NCI-H345 treated with DMSO at 0.1 percent for 48 hours (cell line): ENCODE measurements at regions not wholly inside any gene's neighbourhood (a gene's known extent, or its start where the extent isn't known, plus 50 kb on each side); places are given as distances from the start of the nearest gene placed in this dataset.

ENCODE experiments used
- DNase-seq: peaks from one replicate; lab custom pipeline; 2025; ENCODE audit not compliant: unreplicated experiment; lab: John Stamatoyannopoulos, UW

DNA sequence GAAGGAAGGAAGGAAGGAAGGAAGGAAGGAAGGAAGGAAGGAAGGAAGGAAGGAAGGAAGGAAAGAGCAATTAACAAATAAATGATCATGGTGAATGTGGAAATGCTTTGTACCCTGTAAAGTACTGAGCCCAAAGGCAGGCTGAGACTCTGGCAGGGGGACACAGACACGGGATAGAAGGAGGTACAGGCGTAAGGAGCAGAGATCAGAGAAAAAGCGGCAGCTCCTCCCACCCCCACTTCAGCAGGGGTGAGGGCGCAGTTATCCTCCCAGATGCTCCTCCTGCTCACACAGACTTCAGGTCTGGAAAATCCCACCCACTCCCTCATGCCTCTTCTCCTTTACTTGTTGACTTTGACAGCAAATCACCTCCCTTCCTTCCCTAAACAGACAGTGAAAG is 464.5 kb downstream of the MATN1 start:
- DNase-seq, result no peak

DNA sequence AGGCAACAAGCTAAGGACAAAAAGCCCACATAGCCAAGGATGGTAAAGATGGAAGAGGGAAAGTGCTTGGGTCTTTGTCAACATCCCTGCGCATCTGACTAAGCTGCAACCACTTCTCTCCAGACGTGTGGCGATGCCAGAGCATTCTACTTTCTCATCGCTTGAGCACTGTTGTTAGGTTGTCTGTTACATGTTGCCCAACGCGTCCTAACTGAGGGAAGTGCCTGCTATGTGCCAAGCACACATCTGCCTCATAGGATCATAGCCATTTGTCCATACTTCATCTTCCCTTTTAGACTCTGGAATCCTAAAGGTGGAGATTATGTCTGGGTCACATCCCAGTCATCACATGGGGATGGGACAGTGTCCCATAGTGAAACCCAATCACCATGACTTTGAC is 464.9 kb downstream of the MATN1 start:
- no peak for DNase-seq

DNA sequence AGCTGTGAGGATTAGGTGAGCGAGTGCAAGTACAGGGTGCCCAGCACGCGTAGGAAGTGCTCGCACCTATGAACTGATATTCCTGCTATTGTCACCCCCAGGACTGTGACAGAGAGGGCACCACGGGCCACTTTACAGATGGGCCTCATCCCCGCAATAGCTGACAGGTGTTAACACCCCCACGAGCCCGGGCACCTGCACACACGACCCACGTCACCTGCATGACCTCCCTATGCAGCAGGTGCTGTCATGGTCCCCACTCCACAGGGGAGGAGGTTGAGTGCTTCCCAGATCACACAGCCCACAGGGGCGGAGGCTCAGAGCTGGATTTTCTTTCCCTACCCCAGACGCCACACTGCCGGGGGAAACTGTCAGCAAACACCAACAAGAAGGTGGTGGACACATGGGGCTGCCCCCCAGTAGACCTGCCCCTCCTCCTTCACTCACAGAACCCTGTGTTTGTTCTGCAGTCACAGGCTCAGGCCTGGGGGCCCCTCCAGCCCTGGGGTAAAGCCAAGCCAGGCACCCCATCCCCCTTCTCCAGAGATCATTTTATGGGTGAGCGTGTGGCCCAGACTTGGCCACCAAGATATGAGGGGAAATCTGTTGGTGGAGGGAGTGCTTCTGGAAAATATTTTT is 465.5 kb downstream of the MATN1 start:
- no peak for DNase-seq

DNA sequence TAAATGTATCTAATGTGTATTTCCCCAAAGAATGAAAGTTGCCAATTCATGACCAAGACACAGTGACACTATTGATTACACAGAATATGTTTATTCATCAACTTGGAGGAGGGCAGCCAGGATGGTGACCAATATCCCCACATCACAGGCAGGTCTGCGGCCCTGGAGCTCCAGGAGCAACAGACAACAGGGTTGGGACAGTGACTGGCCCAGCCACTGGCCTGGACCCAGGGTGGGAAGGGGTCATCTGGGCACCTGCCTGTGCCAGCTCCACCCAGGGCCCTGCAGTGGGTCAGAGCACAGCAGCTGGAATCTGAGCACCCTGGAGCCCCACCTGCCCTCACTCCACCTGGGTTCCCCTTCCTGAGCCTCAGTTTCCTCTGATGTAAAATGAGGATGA is 466.1 kb downstream of the MATN1 start:
- no peak for DNase-seq

DNA sequence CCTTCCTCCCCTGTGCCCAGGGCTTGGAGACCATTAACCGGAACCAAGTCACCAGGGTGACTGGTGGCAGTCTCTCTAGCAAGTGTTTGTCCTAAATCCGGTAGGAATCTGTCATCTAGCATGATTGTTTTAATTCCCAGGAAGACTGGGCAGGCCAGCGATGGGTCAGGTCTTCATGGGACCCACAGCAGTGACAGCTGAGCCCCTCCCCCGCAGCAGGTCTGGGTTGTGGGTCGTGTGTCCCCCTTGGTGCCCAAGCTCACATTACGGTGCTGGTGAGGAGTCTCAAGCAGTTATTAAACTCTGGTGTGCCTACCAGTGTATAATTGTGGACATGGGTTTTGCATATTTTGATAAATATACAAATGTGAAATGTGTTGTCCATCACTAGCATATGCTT is 466.5 kb downstream of the MATN1 start:
- no peak for DNase-seq

DNA sequence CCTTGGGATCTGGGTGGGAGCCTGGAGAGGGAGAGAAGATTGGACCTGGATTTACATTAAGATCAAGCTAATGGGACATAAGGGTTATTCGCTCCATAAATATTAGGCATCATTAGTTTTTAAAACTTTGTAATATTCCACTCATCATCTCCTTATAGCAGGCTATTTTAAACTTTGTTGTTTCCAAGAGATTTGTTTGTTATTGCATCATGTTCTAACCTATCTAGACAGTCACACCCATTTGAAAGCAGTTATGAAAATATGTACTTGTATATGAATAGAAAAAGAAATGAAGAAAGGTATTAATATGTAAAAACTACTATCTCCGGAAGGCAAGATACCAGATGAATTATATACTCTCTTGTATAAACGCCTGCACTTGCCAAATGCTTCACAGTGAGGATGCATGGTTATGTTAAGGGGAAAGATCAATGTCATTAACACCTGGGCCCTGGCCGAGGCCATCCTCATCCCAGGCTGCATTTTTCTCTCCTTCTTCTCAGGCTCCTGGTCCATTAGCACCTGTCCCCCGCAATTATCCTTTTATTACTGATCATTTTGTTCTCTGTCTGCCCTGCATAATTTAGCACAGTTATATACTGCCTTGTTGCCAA is 468.2 kb downstream of the MATN1 start:
- no peak for DNase-seq

DNA sequence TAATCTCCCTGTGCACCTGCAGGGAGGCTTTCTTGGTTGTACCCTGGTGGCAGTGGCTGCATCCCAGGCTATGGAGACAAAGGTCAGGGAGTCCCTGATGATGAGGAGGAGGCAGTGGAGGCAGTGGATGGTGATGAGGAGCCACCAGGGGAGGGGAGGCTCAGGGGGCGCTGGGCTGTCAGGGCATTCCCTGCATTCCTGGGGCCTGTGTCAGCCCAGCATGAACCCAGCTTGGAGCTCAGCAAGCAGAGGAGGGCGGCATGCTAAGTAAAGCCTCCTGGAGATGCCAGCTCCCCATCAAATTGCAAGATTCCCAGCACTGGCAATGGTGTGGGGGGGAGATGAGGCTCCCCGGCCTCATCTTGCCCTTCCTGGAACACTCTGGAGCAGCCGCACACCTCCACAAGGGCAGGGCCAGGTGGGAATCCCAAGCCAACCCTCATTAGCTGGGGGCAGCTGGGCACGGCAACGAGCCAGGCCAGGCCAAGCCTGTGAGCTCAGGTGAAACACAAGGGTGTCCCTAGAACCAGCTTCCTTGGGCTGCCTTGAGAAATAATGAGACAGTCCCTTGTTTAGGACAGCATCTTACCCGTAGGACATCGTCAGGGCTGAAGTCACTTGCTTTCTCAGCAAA is 469.5 kb downstream of the MATN1 start:
- DNase-seq, result no peak

DNA sequence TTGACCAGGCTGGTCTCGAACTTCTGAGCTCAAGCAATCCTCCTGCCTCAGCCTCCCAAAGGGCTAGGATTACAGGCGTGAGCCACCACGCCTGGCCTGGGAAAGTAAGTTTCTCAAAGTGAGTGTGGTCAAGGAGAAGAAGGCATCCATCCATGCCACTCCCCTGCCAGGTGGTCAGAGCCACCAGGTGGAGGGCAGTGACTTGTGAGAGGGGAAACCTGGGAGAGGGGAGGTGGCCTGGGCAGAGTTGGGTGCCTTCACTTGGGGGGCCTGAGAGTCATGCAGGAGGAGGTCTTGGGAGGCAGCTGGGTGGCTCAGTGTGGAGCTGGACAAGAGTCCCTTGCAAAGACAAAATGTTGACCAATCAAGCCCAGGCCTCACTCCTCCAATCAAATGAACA is 470.0 kb downstream of the MATN1 start:
- no peak for DNase-seq

DNA sequence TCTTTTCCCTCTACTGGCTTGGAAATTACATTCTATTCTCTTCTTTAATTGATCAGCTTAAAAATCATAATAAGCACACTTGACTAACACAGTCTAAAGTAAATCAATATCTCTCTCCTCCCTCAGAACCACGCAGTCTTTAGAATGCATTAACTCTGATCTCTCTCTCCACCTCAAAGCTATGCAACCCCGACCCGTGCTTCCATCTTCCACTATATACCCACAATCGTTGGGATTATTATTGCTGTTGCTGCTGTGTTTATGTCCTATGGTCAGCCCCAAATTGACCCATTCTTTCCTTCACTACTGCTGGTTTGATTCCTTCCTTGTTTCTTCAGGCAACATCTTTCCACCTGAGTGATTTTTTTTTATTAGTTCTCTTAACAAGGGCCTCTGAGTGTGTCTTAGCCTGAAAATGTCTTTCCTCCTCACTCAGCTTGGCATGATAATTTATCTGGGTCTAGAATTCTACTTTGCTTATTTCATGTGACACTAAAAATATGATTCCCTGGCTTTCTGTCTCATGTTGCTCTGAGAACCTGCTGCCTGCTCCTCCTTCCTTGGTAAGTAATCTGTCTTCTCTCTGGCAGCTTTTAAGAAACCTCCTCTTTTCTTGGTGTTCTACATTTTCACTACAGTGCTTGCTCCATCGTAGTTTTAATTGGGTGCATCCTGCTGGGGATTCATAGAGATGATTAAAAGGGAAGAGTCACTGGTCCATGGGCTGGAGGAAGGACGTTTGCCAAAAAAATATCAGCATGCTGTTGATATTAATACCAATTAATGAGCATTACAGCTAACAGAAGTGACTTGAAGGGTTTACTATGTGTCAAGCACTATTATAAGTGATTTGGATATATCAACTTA is 472.2 kb downstream of the MATN1 start:
- no peak for DNase-seq

DNA sequence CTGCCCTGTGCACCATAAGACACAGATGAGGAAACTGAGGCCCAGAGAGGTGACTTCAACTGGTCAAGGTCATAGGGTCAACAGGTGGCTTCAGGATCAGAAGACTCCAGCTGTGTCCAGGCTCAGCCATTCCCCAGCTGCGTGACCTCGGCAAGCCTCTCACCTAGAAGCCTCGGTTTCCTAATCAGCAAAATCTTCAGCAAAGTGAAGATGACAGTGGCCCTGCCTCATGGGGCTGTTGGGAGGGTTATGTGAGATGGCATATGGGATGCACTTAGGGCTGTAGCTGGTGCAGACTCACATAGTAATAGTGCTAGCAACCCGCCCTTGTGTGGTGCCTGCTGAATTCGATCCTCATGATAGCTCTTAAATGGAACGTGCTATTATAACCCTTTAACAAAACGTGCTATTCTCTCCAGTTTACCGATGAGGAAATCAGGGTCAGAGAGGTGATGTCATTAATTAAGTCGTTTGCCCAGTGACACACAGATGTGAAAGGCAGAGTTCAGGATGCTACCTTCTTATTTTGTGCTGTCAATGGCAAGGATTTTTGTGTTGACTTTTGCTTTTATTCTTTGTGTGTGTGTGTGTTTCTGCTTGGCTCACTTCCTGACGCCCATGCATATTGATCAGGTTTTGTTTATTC is 472.9 kb downstream of the MATN1 start:
- peak; percentile 31 for DNase-seq

DNA sequence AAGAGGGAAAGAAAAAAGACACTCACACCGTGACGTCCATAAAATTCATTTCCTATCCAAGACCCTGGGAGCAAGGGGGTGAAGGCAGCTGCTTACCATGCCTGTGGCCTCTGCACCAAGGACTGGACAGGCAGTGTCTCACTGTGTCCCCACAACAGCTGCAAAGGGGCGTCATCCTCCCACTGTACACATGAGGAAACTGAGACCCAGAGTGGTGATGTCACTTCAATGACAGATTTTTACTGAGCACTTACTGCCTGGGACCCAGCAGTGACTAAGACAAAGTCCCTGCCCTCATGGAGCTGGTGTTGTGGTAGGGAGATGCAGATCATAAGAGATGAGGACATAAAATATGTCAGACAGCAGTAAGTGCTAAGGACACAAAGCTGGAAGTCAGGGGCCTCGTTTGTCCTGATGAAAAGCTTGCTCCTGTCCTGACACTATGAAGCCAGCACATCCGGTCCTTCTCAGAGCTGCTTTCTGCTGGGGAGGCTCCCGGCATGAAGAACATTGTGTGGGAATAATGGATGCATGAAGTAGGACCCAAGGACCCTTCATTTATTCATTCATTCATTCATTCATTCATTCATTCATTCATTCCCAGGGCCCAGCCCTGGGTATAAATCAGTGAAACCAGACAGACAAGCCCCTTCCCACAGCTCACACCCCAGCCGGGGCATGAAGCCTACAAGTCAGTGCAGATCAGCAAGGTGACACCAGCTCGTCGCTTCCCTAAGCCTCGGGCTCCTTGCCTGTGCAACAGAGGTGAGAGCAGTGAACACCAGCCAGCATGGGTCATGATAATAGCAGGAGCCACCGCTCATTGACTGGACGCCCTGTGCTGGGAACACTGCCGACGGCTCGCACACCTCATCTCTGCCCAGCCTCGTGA is 473.7 kb downstream of the MATN1 start:
- no peak for DNase-seq

DNA sequence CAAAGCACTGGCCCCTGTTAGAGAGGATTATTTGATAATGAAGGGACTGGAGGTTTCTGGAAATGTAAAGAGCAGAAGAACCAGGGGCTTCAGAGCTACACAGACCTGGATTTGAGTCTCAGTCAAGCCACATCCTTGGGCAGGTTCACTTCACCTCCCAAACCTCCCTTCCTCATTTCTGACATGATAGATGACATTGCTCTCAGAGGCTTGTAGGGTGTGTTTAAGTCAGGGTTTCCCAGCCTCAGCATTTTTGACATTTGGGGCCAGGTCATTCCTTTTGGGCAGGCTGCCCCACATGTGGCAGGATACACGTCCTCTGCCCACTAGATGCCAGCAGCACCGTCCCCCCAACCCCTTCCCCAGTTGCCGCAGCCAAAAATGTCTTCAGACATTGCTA is 474.6 kb downstream of the MATN1 start:
- DNase-seq, result no peak

DNA sequence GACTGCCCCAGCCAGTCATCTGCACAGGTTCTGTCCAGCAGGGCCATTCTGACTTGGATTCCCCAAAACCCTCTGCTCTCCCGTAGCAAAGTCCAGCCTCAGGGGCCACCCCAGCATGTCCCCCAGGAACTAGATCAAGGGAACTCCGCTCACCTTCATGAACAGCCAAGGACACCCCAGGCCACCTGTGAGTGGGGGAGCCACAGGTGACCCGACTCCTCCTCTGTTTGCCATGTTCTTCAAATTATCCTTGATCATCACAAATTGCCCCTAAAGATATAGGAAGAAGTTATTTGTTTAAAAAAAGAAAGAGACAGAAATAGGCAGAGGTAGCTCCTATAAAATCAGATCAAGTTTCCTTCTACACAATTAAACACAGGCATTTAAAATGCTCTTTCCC is 475.0 kb downstream of the MATN1 start:
- DNase-seq, result no peak

DNA sequence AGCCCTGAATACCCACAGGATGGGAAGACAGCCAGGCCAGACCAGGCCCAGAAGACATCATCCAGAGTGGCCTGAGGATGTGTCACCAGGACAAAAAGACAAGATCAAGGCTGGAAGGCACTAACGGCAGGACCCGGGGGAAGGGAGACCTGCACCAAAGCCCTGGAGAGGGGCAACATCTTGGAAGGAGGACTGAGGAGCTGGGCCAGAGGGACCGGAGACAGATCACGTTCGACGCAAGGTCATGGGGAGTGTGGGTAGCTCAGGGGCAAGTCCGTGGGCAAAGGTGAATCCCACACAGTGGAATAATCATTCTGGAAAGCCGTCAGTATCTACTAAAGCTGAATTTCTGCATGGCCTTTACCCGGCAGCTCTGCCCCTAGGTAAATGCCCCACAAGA is 478.6 kb downstream of the MATN1 start:
- no peak for DNase-seq

DNA sequence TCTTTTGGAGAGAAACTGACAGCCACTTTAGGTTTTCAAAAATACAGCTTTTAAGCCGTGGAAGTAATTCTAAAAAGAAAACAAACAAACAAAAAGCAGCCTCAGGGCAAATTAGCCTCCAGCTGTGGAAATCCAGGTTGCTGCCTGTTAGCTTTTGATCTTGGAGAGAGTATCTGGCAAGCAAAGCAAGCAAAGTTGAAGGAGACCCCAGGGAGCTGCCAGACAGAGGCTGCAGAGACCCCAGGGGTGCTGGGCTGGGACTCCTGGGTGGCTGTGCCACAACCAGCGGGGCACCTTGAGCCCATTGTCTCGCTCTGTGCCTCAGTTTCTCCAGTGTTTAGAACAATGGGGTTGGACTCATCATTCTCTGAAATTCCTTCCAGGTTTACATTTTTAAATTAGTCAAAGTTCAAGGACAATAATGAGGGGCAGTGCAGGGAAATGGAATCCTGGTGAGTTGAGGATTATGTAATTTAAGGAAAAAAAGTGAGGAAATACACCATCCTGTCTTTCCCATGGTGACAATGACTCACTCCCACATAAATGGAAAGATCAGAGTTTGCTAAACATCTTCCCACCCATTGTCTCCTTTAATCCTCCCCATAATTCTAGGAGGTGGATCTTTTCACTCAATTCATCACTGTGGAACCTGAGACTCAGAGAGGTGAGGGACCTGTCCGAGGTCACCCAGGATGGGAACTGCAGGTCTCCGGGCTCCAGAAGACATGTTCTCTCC is 480.5 kb downstream of the MATN1 start:
- DNase-seq, result peak; percentile 70

DNA sequence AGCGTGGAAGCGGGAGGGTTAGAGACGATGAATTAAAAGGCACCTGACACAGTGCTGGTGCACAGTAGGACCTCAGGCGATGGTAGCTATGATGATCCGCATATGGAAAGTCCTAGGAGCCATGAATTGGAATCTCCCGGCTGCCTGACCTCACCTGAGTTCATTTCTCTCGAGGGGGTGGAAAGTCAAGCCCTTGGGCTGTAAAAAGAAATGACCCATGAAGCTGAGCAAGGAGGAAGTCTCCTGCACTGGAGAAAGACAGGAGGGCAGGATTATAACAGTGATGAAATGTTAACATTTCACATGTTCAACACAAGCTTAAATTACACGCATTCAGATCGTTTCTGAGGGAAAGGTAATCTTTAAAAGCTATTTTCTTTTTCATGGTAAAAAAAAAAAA is 481.2 kb downstream of the MATN1 start:
- no peak for DNase-seq

DNA sequence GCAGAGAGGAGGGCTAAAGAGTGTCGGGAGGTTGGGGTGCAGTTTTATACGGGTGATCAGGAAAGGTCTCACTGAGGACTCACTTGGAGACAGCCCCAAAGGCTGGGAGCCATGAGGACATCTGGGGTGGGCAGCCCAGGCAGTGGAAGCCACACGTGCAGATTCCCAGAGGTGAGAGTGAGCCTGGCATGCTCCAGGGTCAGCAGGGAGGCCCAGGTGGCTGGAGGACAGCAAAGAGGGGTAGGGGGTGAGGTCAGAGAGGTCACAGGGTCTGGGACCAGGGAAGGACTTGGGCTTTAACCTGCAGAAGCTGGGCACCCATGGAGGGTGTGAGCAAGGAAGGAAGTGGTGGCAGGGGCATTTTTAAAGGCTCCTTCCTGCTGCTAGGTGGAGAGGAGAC is 481.7 kb downstream of the MATN1 start:
- no peak for DNase-seq

DNA sequence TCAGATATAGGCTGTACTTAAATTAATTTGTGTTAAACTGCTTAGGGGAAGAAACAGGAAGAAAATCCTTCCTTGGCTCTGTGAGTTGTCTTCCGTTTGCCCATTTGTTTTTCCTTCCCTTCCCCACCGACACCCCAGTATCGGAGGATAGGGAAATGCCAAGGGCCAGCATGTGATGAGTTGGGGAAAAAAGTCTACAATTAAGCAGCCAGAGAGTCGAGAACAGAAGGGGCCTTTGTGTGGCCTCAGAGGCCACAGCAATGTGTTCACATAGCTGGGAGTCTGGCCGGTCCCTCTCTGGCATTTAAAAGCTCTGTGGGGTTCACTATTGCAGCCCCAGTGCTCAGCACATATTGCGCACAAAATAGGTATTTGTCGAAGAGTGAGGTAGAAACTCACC is 489.3 kb downstream of the MATN1 start:
- no peak for DNase-seq

DNA sequence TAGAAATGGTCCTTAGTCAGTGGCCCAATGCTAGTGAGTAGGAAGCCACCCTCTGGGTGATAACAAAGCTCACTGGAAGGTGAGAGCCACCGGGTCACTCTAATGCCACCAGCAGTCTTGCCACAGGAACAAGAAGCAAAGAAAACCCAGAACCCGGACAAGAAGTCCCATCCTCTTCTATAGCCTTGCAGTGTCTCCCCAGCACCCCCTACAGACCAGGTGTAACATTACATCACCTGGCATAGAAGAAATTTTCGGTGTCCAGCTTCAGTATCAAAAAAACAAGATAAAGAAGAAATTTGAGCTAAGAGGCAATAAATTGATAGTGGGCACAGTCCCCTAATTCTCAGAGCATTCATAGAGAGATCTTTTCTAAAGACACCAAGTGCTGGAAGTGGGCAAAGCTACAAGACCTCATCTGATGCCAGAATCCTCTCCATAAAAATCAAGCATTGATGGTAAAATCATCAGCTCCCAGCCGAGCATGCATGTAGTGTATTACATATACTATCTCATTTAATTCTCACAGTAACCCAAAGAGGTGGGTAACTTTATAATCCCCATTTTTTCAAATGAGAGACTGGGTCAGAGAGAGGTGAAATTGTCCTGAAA is 491.0 kb downstream of the MATN1 start:
- no peak for DNase-seq
